GM19468 (cell line): ENCODE measurements at regions not wholly inside any gene's neighbourhood (a gene's known extent, or its start where the extent isn't known, plus 50 kb on each side); places are given as distances from the start of the nearest gene placed in this dataset.

ENCODE experiments used
- ATAC-seq: cut with Tn5 transposase; IDR thresholded peaks from one replicate; pipeline ENCODE4 v1.9.1; 2021; ENCODE audit warnings: mild to moderate bottlenecking, moderate library complexity, moderate number of reproducible peaks; ENCODE audit not compliant: unreplicated experiment; ENCODE audit errors: extremely low read depth

DNA sequence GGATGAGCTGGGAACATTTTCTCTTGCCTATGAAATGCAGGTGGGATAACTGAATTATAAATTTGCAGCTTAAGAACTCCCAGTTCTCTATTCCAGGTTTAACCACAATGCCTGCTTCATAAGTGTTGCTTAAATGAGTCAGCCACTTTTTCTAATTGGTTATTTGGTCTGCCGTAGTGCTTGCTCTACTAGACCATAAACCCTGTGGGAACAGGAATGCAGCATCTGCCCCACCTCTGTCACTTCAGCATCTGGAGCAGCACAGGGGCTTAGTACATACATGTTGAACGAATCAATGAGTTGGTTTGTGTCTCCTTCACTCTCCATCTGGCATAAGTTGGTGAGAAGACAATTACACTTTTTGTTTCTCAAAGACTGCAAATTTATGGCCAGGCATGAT, 95.2 kb upstream of the PTER start:
- no peak for ATAC-seq

DNA sequence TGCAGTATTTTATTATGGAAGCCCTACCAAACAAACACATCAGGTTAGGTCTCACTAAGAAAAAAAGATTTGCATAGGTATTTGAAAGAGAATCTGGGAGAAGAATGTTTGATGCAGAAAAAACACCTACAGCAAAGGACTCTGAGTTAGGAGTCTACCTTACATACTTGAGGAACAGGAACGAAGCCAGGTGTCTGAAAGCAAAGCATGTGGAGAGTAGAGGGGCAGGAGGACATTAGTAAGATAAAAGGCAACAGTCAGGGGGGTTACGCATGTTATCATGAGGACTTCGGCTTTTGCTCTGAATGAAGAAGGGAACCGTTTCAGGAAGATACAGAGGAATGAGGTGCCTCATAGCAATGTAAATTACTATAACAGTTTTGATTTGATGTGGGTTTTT, 87.9 kb upstream of the PTER start:
- ATAC-seq = no peak

DNA sequence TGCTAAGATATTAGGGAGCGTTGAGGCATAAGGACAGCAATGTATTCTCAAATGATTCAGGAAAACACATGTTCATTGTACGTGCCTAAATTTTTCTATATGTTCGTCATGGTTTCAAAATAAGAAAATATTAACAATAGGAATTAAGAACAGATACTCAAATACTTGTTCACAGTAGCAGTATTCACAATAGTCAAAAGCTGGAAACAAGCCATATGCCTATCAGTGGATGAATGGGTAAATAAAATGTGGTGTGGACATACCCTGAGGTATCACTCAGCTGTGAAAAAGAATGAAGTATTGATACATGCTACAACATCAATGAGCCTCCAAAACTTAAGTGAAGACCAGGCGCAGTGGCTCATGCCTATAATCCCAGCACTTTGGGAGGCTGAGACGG, 84.7 kb upstream of the PTER start:
- ATAC-seq = no peak

DNA sequence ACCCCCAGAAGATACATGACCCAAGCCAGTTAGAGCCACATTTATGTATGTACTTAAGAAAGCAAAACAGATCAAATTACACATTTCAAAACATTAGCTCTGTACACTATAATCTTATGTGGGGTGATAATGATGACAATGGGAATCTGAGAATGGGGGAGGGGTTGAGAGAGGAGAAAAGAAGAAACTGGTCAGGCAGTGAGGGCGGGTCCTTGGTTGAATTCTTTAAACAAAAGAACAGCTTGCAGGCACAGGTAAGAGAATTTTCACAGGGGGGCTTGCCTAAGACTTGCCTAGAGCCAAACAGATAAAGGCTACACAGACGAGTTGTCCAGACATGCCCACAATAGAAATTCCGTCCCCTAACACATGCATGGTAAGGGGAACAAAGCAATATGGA, 76.8 kb upstream of the PTER start:
- no peak for ATAC-seq

DNA sequence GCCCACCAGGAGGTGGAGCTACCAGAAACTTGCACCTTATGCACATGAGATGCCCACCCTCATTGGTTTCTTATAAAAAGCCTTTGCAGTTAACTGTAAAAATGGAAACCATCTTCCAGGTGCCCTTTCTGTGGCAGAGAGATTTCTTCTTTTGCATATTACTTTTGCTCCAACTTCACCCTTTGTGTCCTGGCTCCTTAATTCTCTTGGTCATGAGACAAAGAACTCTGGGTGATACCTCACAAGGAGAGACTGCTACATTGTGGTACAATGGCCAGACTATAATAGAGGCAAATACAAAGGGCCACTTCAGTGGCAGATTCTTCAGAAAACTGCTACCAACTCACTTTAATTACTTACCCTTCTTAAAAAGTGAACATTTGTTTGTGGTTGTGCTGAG, 76.4 kb upstream of the PTER start:
- no peak for ATAC-seq

DNA sequence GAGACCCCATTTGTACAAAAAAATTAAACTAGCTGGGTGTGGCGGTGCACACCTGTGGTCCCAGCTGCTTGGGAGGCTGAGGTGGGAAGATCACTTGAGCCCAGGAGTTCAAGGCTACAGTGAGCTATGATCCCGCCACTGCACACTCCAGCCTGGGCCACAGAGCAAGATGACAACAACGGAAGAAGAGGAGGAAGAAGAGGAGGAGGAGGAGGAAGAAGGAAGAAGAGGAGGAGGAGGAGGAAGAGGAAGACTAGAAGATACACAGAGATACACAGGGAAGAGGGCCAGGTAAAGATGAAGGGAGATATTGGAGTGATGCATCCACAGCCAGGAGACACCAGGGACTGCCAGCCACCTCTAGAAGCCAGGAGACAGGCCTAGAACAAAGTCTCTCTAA, 75.7 kb upstream of the PTER start:
- ATAC-seq = no peak

DNA sequence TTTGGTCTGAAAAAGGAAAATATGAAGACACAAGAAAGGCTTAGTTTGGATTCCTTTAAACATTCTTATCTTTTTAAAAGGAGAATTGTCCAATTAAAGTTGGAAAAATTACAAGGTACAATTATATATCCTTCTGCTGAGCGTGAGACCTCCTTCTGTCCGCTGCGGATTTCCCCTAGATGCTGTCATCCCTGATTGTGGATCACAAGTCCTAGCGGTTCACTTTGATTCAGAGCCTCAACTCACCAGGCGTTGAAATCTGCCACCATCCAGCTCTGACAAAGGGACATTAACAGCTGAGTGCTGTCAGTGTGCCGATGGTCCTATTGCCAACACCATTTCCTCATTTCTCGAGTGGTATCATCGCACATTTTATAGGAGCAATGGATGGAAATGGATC, 73.1 kb upstream of the PTER start:
- no peak for ATAC-seq

DNA sequence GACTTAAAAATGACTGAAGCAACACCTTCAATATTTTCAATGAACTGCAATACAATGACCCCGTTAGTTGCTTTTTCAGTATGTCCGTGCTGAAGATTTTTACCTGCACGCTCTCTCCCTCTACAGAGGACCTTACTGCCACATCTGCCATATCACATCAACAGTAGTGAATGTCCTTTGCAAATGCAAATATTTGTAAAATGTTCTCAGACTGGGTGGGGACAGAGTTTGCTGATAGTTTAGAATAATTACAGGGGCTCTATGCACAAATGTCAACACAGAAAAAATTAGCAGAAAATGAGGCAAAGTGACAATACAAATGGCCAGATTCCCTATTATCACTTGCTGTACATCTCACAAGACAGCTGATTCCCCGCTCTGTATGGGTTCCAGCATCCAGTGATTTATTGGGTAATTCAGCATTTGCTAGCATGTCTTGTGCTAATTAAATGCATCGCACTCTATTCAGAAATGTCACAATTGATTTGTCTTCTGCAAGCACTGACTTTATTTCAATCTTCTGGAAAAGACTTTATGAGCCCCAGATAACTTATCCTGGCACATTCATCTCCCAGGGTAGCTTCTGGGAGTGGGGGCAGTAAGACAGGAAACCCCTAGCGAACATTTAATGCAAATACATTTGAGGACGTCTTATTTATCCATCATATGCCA, 69.1 kb upstream of the PTER start:
- ATAC-seq = no peak

DNA sequence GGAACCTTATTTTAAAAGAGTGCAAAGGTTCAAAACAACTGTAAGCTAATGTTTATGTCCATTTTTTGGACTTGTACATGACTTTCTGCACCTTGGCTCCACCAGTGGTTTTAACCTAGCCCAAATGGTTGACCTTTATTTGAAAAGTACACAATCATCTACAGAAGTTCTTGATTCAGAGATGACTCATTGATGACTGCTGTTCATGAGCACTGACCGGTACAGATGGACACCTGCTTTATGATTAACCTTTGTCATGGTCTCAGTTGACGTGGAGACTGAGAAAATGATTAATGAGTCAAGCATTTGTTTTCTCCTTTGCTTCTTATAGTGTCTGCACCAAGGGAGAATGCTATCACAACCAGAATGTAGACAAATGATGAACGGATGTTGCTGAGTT, 55.7 kb upstream of the PTER start:
- ATAC-seq = peak; percentile 57

DNA sequence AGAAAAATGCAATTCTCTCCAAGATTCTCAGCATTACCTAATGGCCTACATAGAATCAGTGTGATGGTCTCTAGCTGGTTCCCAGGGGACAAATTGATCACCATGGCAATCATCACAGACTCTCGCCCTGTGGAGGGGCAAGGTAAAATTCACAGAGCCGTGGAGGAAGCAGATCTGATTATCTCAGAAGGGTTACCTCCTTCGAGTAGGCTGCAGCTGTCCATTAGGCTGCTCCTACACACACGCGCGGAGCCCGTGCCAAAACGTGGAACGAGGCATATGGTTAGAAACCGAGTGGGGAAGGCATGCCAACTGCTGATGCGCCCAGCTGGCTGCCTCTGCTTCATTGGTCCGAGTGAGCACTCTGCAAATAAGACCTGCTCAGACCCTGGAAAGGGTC, 52.8 kb upstream of the PTER start:
- ATAC-seq = no peak

DNA sequence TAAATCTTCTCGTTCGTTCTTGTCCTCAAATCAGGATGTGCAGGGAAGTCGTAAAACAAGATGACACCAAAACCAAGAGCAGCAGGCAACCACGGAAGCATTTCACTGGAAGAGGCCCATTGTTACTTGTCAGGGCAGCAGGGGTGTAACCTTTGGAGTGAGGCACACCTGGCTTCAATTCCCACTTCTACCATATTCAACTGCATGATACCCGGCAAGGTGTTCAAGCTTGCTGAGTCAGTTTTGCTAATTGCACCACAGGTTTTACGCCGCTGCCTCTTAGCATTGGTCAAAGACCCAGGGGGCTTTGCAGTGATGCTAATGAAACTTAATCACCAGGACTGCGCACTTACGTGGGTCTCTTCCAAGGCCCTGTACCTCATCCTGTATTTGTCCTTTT, 50.0 kb upstream of the PTER start:
- no peak for ATAC-seq
